Upper lobe of left lung (tissue), 4 donors: ENCODE measurements at regions not wholly inside any gene's neighbourhood (a gene's known extent, or its start where the extent isn't known, plus 50 kb on each side); places are given as distances from the start of the nearest gene placed in this dataset.

Experiments
- POLR2AphosphoS5 ChIP-seq, 2 donors: sonication (generic); formaldehyde crosslinking; IDR thresholded peaks; one replicate each; pipeline ENCODE4 v1.5.1; 2017; ENCODE audit warnings: antibody characterized with exemption in 2 of 2
- TF ChIP-seq, protein P1 (sequence below), 6 experiments: fragments of 450-650 bp in 4 of 6; fragments of 200-600 bp in 2 of 6; sonication (generic) in 2 of 6; IDR thresholded peaks; one replicate each; pipeline ENCODE4 v1.5.1; 2016 to 2019; ENCODE audit warnings: antibody characterized with exemption in 6 of 6

GRCh38 chr22:47335460-47335859, 573.0 kb downstream of the TBC1D22A start:
- TF ChIP-seq, protein P1, sequence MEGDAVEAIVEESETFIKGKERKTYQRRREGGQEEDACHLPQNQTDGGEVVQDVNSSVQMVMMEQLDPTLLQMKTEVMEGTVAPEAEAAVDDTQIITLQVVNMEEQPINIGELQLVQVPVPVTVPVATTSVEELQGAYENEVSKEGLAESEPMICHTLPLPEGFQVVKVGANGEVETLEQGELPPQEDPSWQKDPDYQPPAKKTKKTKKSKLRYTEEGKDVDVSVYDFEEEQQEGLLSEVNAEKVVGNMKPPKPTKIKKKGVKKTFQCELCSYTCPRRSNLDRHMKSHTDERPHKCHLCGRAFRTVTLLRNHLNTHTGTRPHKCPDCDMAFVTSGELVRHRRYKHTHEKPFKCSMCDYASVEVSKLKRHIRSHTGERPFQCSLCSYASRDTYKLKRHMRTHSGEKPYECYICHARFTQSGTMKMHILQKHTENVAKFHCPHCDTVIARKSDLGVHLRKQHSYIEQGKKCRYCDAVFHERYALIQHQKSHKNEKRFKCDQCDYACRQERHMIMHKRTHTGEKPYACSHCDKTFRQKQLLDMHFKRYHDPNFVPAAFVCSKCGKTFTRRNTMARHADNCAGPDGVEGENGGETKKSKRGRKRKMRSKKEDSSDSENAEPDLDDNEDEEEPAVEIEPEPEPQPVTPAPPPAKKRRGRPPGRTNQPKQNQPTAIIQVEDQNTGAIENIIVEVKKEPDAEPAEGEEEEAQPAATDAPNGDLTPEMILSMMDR (IDR thresholded peaks at IDR 0.05): no peak
- TF ChIP-seq POLR2AphosphoS5 (IDR thresholded peaks at IDR 0.05): no peak
